HEK293T (cell line): ENCODE measurements at regions not wholly inside any gene's neighbourhood (a gene's known extent, or its start where the extent isn't known, plus 50 kb on each side); places are given as distances from the start of the nearest gene placed in this dataset.

Source experiments
- CTCF ChIA-PET: fragments of 350-600 bp; formaldehyde crosslinking; extraction: SDS; loops from one replicate; lab custom pipeline; 2021; ENCODE audit warnings: antibody characterized with exemption, inconsistent platforms; lab: Yijun Ruan, JAX
- POLR2A ChIA-PET: fragments of 350-600 bp; formaldehyde crosslinking; extraction: SDS; loops from one replicate; lab custom pipeline; 2020; ENCODE audit warnings: antibody characterized with exemption, inconsistent platforms; lab: Yijun Ruan, JAX
- DNase-seq: peaks from one replicate; pipeline ENCODE4 v3.0.0; 2012; ENCODE audit warnings: mixed read lengths; ENCODE audit errors: extremely low spot score
- ARNT ChIP-seq: fragments of 450-650 bp; IDR thresholded peaks from 2 replicates; pipeline ENCODE4 v1.6.1; 2017; ENCODE audit warnings: mild to moderate bottlenecking
- BHLHE40 ChIP-seq: fragments of 450-650 bp; IDR thresholded peaks from 2 replicates; pipeline ENCODE4 v1.6.1; 2016; ENCODE audit warnings: mild to moderate bottlenecking, moderate library complexity, borderline replicate concordance
- CTBP1 ChIP-seq: fragments of 450-650 bp; IDR thresholded peaks from 2 replicates; pipeline ENCODE4 v1.6.1; 2016; ENCODE audit warnings: borderline replicate concordance
- ELF4 ChIP-seq: fragments of 450-650 bp; IDR thresholded peaks from 2 replicates; pipeline ENCODE4 v1.6.1; 2017; ENCODE audit warnings: antibody characterized with exemption
- FOXA1 ChIP-seq: fragments of 450-650 bp; IDR thresholded peaks from 2 replicates; pipeline ENCODE4 v1.6.1; 2016; ENCODE audit warnings: mild to moderate bottlenecking
- FOXK2 ChIP-seq: fragments of 450-650 bp; IDR thresholded peaks from 2 replicates; pipeline ENCODE4 v1.6.1; 2016; ENCODE audit warnings: mild to moderate bottlenecking
- FOXM1 ChIP-seq: fragments of 450-650 bp; IDR thresholded peaks from 2 replicates; pipeline ENCODE4 v1.6.1; 2017; ENCODE audit warnings: mild to moderate bottlenecking, borderline replicate concordance
- HDGF ChIP-seq: fragments of 450-650 bp; IDR thresholded peaks from 2 replicates; pipeline ENCODE4 v1.6.1; 2017; ENCODE audit warnings: antibody characterized with exemption, borderline replicate concordance
- L3MBTL2 ChIP-seq: fragments of 450-650 bp; conservative IDR thresholded peaks from 2 replicates; pipeline ENCODE4 v1.6.1; 2016; ENCODE audit warnings: mild to moderate bottlenecking
- LEF1 ChIP-seq: fragments of 450-650 bp; IDR thresholded peaks from 2 replicates; pipeline ENCODE4 v1.6.1; 2017; ENCODE audit warnings: mild to moderate bottlenecking, borderline replicate concordance
- NFRKB ChIP-seq: fragments of 450-650 bp; IDR thresholded peaks from 2 replicates; pipeline ENCODE4 v1.6.1; 2016; ENCODE audit warnings: mild to moderate bottlenecking, moderate library complexity
- SP1 ChIP-seq: fragments of 450-650 bp; IDR thresholded peaks from 2 replicates; pipeline ENCODE4 v1.6.1; 2017
- SUZ12 ChIP-seq: fragments of 450-650 bp; IDR thresholded peaks from 2 replicates; pipeline ENCODE4 v1.6.1; 2016; ENCODE audit warnings: mild to moderate bottlenecking
- TARDBP ChIP-seq: fragments of 450-650 bp; IDR thresholded peaks from 2 replicates; pipeline ENCODE4 v1.6.1; 2016
- ZNF384 ChIP-seq: fragments of 450-650 bp; IDR thresholded peaks from 2 replicates; pipeline ENCODE4 v1.6.1; 2016
- TF ChIP-seq, protein P1 (sequence below): fragments of 450-650 bp; IDR thresholded peaks from 2 replicates; pipeline ENCODE4 v1.6.1; 2016

DNA sequence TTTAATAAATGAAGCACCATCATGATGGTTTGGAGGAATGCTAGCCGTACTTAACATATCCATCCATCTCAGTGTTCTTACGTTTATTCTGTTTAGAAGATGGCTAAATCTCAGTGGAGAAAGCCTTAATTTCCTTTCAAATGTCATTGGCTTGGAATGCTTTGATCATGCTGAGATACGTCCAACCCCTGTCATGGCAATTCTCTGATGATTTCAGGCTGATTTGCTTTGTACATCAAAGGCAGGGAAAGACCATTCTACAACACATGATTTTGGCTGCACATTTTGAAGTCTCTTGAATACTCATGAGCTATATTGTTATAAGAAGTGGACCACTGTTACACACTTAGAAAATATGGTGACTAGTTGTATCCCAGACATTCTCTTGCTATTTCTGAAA is 1048.4 kb downstream of the MAT2B start:
- ChIA-PET POLR2A (no interaction called here), CTCF (no interaction called here)
- no peak for DNase-seq
- TF ChIP-seq SP1 (no peak), ELF4 (no peak), FOXM1 (no peak)

DNA sequence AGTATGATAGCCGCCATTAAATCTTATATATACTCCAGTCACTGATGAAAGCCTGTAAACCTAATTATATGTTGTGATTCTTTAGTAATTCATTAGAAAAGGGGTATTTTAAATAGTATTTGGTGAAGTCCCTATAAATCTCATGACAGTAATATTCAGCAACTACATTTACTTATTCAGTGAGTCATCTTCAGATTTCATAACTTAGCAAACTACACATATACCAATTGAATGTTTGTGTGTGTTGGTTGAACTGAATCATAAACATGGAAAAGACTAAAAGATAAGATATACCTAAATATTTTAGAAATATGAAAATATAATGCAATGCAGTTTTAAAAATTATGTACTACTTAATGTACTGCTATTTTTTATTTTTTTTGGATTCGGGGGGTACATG is 1050.4 kb downstream of the MAT2B start:
- DNase-seq = no peak
- POLR2A ChIA-PET = no interaction called here
- CTCF ChIA-PET = no interaction called here
- TF ChIP-seq LEF1 (no peak), FOXA1 (no peak), ELF4 (no peak)

DNA sequence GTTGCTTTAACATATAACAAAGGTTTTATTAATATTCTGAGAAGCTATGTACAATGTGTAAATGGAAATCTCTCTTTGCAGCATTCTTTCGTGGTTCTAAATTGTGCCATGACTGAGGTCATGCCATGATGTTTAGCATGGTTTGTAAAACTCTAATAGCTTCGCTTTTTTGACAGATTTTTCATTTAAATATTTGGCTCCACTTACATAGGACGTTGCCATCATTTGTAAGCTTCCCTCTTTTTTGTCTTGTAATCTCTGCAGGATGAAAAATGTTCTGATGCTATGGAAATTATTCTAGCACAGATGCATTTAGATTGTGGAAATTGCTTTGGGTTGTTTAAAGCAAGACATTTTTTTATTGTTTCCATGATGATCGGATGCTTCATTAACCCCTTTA is 1054.8 kb downstream of the MAT2B start:
- DNase-seq = no peak
- no peak for TF ChIP-seq ELF4
- no peak for TF ChIP-seq FOXA1
- ChIA-PET CTCF (no interaction called here), POLR2A (no interaction called here)

DNA sequence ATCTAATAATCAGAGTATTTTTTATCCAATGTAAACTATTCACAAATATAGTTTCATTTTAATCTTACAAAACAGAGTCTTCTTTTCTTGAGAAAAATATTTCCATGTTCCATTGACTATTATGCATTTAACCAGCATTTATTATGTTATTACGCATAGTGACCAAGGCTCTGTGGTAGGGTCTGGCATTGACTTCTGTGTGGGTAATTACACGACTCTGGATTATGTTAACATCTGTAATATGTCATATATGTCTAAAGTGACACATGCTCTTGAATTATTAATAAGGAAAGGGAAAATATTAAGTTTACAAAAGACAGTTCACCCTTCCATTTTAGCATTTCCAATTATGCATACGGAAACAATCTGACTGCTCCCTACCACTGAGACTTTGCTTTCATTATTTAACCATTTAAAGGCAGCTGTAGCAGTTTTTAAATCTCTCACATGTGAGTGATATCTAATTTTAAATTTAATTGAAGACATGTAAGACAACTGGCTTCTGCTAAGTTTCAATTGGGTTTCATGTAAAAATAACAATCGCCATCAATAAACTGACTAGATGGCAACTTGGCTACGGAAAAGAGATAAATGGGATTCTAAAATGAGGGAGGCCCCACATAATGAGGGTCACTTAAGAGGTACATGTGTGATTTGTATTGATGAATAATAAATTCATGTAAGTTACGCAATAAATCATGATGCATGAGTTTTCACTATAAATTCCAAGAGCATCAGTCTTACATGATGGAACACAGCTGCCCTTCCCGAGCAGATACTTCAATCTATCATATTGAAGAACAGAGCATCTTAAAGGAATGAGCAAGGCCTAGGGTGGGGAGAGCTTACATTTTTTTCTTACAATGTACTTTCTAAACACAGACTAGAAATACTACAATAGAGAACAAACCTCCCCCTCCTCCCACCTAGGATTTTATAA is 1056.8 kb downstream of the MAT2B start:
- CTCF ChIA-PET = no interaction called here
- POLR2A ChIA-PET = no interaction called here
- no peak for TF ChIP-seq ELF4
- TF ChIP-seq FOXM1 = no peak
- no peak for TF ChIP-seq LEF1
- TF ChIP-seq HDGF = no peak
- no peak for TF ChIP-seq FOXK2
- no peak for DNase-seq

DNA sequence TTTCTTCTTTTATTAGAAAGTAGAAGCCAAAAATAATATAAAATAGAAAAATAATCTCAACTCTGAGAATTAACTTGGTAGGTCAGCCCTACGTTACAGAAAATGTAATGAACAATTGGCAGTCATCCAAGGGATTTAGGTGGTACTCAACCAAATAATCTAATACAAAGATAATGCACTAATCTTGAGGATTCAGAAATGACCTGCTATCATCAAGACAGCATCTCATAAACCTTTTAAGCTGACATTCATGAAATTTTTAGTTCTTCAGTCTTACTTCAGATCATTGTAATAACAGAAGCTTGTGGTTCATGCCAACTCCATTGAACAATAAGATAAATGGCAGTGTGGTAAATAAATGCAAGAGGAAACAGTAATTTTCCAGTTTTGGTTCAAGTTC is 1058.0 kb downstream of the MAT2B start:
- ChIA-PET POLR2A (no interaction called here), CTCF (no interaction called here)
- DNase-seq = no peak
- TF ChIP-seq LEF1 (no peak), SP1 (no peak), L3MBTL2 (no peak), FOXA1 (no peak), SUZ12 (no peak), BHLHE40 (no peak), ELF4 (no peak)

DNA sequence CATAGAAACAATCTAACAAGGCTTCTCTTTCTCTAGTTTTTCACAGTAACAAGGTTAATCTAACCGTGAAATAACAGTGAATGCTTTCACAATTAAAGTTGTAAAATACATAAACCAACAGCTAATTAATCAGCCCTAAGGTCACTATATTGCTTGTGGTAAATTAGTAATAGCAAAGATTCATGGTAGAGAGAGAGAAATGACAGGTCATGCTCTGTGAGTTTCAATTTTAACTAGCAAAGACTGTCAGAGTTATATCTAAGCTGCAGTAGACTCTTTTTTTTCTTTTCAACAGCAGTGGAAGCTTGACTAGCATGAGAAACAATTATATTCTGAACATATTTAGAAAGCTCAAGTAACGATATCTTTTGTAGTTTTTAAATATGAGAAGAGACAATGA is 1068.0 kb downstream of the MAT2B start:
- TF ChIP-seq ARNT (no peak), HDGF (no peak), SP1 (no peak), NFRKB (no peak), FOXK2 (no peak), CTBP1 (no peak), FOXM1 (no peak), ELF4 (no peak), TARDBP (no peak), FOXA1 (no peak), LEF1 (no peak), L3MBTL2 (no peak), BHLHE40 (no peak), SUZ12 (no peak)
- TF ChIP-seq, protein P1, sequence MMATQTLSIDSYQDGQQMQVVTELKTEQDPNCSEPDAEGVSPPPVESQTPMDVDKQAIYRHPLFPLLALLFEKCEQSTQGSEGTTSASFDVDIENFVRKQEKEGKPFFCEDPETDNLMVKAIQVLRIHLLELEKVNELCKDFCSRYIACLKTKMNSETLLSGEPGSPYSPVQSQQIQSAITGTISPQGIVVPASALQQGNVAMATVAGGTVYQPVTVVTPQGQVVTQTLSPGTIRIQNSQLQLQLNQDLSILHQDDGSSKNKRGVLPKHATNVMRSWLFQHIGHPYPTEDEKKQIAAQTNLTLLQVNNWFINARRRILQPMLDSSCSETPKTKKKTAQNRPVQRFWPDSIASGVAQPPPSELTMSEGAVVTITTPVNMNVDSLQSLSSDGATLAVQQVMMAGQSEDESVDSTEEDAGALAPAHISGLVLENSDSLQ = no peak
- no peak for DNase-seq
- CTCF ChIA-PET = no interaction called here
- POLR2A ChIA-PET = no interaction called here

DNA sequence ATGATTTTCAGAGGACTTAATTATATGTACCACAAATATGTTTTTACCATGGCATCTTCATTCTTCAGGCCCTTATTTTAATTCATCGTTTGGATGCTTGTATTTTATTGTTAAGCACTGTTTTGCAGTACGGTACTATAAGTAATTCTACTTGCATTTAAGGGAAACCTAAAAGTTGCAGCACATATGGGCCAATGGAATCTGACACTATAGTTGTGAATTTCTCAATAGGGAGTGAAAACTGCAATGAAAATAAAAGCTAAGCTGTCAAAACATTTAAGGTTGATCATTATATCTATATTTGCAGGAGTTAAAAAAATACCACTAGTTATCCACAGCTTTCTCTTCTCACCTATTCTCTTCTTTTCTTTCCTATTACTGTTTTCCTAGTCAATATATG is 1071.8 kb downstream of the MAT2B start:
- TF ChIP-seq FOXM1 (no peak), SUZ12 (no peak), FOXK2 (no peak), BHLHE40 (no peak), FOXA1 (no peak), ELF4 (no peak), CTBP1 (no peak), ZNF384 (no peak), NFRKB (no peak), LEF1 (no peak), TARDBP (no peak), HDGF (no peak), L3MBTL2 (no peak), SP1 (no peak), ARNT (no peak)
- TF ChIP-seq, protein P1 = no peak
- ChIA-PET POLR2A (no interaction called here), CTCF (no interaction called here)
- no peak for DNase-seq

DNA sequence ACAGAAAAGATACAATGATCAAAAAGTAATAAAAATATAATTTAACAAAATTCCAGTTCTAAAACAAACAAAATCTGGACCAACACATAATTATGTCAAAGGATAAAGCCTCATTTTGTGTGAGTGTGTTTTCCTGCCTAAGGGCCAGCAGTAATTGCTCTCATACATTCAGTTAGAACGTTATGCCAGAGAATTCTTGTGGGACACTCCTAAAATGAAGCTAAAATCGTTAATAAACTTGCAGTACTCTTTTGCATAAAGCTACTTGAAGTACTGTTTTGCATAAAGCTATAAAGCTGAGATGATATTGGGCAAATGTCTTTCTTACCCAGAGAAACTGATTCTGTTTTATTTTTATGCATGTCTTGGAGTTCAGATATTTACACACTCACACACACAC is 1072.3 kb downstream of the MAT2B start:
- CTCF ChIA-PET = no interaction called here
- DNase-seq = no peak
- no peak for TF ChIP-seq FOXA1
- TF ChIP-seq BHLHE40 = no peak
- no peak for TF ChIP-seq ZNF384
- no peak for TF ChIP-seq ELF4
- no peak for TF ChIP-seq ARNT
- TF ChIP-seq, protein P1 = no peak
- TF ChIP-seq HDGF = no peak
- TF ChIP-seq SP1 = no peak
- TF ChIP-seq LEF1 = no peak
- no peak for TF ChIP-seq NFRKB
- TF ChIP-seq L3MBTL2 = no peak
- TF ChIP-seq TARDBP = no peak
- no peak for TF ChIP-seq SUZ12
- TF ChIP-seq FOXK2 = no peak
- no peak for TF ChIP-seq FOXM1
- POLR2A ChIA-PET = no interaction called here
